ENCODE measurements at regions not wholly inside any gene's neighbourhood (a gene's known extent, or its start where the extent isn't known, plus 50 kb on each side); places are given as distances from the start of the nearest gene placed in this dataset.
"Not testable (repeated sequence)": the region's sequence is repeated elsewhere in the genome, so short reads cannot be mapped to it uniquely, and the experiment has no call there.

DNA sequence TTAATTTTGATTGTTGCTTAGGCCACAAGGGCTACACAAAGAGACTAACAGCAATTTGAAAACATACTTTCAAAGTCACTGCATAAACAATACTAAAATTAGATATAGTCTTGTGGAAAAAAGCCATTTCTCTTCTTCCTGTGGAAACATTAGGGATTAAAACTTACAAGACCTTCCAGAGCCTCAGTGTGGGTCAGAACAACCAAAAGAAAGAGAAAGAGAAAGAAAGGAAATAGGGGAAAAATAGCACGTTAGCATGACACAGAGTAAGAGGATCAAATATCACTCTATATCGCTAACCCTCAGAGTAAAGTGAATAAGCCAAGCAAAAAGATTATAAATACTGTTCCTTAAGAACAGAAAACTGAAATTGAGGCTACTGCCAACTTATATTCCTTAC lies 127.8 kb upstream of the DIAPH2 start:
- Histone ChIP-seq H4K20me1 (no peaks in the 10 kb centered on the region), H3K4me3 (no peak overlapping the region), H3K27ac (no peak overlapping the region), H3K9ac (no peak overlapping the region), H3K4me2 (no peak overlapping the region), H3K36me3 (no peaks in the 10 kb centered on the region), H3K9me3 (no peaks in the 10 kb centered on the region), H3K27me3 (peaks cover 58% of the 10 kb centered on the region), H3K4me1 (no peaks in the 10 kb centered on the region)
- TF ChIP-seq Cebpa-rat (IDR thresholded peaks at IDR 0.05): no peak

DNA sequence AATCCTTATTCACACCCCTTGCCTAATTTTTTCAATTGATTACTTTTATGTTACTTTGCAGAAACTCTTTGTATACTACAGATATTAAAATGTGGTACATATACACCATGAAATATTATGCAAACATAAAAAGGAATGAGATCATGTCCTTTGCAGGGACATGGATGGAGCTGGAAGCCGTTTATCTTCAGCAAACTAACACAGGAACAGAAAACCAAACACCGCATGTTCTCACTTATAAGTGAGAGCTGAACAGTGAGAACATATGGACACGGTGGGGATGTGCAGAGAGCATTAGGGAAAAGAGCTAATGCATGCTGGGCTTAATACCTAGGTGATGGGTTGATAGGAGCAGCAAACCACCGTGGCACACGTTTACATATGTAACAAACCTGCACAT lies 123.5 kb upstream of the DIAPH2 start:
- H3K36me3 ChIP-seq, H3K4me1 ChIP-seq, H3K4me2 ChIP-seq, H4K20me1 ChIP-seq, H3K4me3 ChIP-seq, H3K27ac ChIP-seq, H3K9me3 ChIP-seq, H3K9ac ChIP-seq: not testable (repeated sequence)
- H3K27me3 ChIP-seq: peaks cover 51% of the 10 kb centered on the region

DNA sequence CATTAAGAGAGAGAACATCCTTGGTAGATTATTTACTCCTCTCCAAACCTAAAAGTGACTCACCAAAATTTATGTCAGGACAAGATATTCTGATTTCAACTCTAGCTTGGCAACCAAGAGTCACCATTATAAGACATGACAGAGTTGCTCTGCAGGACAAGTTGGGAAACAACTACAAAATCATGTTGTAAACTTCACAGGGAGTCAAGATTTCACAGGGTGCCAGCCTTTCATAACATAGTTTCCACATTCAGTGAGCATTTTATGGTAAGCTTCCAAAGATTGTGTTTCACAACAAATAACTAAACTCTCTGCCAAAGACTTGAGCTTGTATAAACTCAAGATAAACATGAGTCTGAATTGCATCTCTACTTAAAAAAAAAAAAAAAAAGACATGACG lies 121.0 kb upstream of the DIAPH2 start:
- Histone ChIP-seq H4K20me1 (no peaks in the 10 kb centered on the region), H3K4me3 (no peak overlapping the region), H3K4me1 (no peaks in the 10 kb centered on the region), H3K27ac (no peak overlapping the region), H3K4me2 (no peak overlapping the region), H3K9ac (no peak overlapping the region), H3K36me3 (no peaks in the 10 kb centered on the region), H3K27me3 (peaks cover 45% of the 10 kb centered on the region), H3K9me3 (no peaks in the 10 kb centered on the region)
- no peak for TF ChIP-seq Cebpa-rat (IDR thresholded peaks at IDR 0.05)

DNA sequence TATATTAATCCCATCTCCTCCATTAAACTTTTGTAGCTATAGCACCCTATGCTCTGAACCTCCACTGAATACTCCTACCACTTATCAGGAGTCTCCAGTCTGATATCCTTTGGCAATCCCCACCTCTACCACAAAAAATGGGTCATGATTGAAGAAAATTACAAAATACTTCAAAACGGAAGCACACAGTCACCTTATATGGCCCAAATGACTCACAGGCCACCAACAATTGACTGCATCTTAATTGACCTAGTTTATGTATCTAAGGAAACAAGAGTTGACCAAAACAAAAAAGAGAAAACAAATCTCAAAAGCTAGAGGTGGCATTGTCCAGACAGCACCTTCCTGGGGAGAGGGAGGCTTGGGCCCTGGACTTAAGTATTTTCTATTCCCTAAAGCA lies 120.0 kb upstream of the DIAPH2 start:
- Histone ChIP-seq H3K27me3 (peaks cover 37% of the 10 kb centered on the region), H4K20me1 (no peaks in the 10 kb centered on the region), H3K4me2 (no peak overlapping the region), H3K36me3 (no peaks in the 10 kb centered on the region), H3K4me1 (no peaks in the 10 kb centered on the region), H3K27ac (no peak overlapping the region), H3K9ac (no peak overlapping the region), H3K4me3 (no peak overlapping the region), H3K9me3 (no peaks in the 10 kb centered on the region)
- TF ChIP-seq Cebpa-rat (IDR thresholded peaks at IDR 0.05): no peak

DNA sequence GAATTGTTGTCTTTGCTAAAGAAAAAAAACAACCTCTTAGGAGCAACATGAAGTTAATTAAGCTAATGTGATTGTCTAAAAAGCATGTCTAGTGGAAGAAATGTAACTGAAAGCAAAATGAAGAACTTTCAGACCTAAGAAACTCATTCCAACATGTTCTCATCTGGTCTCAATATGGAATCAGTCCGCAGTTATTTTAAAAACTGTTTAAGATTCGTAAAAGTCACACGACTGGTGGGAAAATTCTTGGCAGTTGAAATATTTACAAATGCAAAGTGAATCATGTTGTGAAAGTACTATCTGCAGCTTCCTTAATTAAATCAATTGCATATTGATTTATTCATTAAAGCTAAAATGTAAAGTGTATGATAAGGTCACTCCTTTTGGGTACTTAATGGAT lies 117.8 kb upstream of the DIAPH2 start:
- Histone ChIP-seq H3K27me3 (peaks cover 40% of the 10 kb centered on the region), H4K20me1 (no peaks in the 10 kb centered on the region), H3K4me1 (no peaks in the 10 kb centered on the region), H3K4me2 (no peak overlapping the region), H3K36me3 (no peaks in the 10 kb centered on the region), H3K4me3 (no peak overlapping the region), H3K9me3 (no peaks in the 10 kb centered on the region), H3K9ac (no peak overlapping the region), H3K27ac (no peak overlapping the region)
- TF ChIP-seq Cebpa-rat (IDR thresholded peaks at IDR 0.05): no peak

DNA sequence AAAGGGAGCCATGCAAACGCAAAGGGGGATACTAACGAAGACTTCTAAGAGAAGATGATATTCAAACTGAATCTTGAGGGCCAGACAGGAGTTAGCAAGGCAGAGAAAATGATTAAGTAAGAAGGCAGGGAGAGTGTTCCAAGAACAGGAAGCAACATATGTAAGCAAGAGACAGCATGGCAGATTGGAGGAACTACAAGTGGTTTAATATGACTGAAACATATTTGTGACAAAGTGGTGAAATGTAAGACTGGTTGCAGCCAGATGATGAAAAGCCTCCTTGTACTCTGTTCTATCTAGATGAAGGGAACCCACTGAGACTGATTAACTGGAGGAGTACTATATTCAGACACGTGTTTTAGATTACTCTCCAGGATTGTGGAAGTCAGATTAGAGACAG lies 116.6 kb upstream of the DIAPH2 start:
- H3K4me3 ChIP-seq: no peak overlapping the region
- no peaks in the 10 kb centered on the region for H3K36me3 ChIP-seq
- TF ChIP-seq Cebpa-rat (IDR thresholded peaks at IDR 0.05): no peak
- H3K27me3 ChIP-seq: peaks cover 48% of the 10 kb centered on the region
- H3K27ac ChIP-seq: no peak overlapping the region
- H4K20me1 ChIP-seq: no peaks in the 10 kb centered on the region
- no peaks in the 10 kb centered on the region for H3K9me3 ChIP-seq
- H3K9ac ChIP-seq: no peak overlapping the region
- H3K4me2 ChIP-seq: no peak overlapping the region
- H3K4me1 ChIP-seq: no peaks in the 10 kb centered on the region

DNA sequence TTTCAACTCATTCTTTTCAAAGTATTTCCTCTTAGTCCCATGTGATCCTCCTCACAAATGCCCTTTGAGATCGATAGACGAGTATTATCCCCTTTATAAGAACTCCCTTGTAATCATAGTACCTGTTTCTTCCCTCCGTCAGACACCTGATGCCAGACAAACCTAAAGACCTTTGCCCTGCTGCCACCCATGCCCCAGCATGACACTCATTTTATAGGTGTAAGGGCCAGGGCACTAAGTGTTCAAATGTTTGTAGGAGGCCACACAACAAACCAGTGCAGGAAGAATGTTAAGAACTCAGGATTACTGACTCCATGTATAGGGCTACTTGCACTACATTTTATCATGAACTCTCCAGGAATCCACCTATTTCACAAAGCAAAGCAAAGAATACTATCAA lies 115.6 kb upstream of the DIAPH2 start:
- peaks cover 51% of the 10 kb centered on the region for H3K27me3 ChIP-seq
- no peak overlapping the region for H3K27ac ChIP-seq
- H3K4me1 ChIP-seq: no peaks in the 10 kb centered on the region
- no peak for TF ChIP-seq Cebpa-rat (IDR thresholded peaks at IDR 0.05)
- H4K20me1 ChIP-seq: no peaks in the 10 kb centered on the region
- H3K36me3 ChIP-seq: no peaks in the 10 kb centered on the region
- no peak overlapping the region for H3K9ac ChIP-seq
- no peak overlapping the region for H3K4me3 ChIP-seq
- no peak overlapping the region for H3K4me2 ChIP-seq
- H3K9me3 ChIP-seq: no peaks in the 10 kb centered on the region

DNA sequence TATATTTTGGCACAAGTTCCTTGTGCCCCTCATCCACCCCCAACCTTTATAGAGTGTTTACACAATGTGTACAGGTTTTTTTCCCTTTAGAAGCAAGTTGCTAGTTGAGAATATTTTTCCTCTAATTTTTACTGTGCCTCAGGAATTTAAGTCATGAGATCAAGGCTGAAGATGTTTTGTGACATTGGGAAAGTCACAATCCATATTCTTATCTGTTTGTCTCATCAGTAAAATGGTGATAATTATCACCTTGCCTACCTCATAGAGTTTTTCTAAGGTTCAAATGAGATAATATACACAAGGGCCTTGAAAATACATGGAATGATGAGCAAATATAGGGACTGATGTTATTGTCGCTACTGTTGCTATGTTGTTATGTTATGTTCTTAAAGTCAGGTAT lies 109.6 kb upstream of the DIAPH2 start:
- Histone ChIP-seq H3K27ac (no peak overlapping the region), H3K9me3 (no peaks in the 10 kb centered on the region), H3K4me3 (no peak overlapping the region), H3K9ac (no peak overlapping the region), H3K27me3 (peaks cover 76% of the 10 kb centered on the region), H3K4me2 (no peak overlapping the region), H3K36me3 (no peaks in the 10 kb centered on the region), H4K20me1 (no peaks in the 10 kb centered on the region), H3K4me1 (no peaks in the 10 kb centered on the region)
- TF ChIP-seq Cebpa-rat (IDR thresholded peaks at IDR 0.05): no peak

DNA sequence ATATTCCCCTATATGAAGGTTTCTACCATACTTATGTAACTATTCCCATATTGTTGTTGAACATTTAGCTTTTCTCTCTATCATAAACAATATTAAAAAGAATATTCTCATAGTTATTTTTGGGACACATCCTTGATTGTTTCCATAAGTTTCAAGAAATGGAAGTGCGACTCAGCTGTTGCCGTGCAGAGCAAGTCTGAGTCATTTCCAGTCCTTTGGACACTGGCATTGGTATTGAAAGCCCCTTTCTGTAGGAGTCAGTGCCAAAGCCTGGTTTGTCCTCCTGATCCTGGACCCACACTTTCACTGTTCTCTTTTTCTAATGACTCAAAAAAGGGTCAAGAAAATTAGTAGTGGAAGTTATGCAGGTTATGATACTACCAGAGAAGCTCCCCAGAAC lies 108.3 kb upstream of the DIAPH2 start:
- no peak overlapping the region for H3K9ac ChIP-seq
- H3K27ac ChIP-seq: no peak overlapping the region
- no peak overlapping the region for H3K4me3 ChIP-seq
- H4K20me1 ChIP-seq: no peaks in the 10 kb centered on the region
- H3K9me3 ChIP-seq: no peaks in the 10 kb centered on the region
- no peak overlapping the region for H3K4me2 ChIP-seq
- TF ChIP-seq Cebpa-rat (IDR thresholded peaks at IDR 0.05): no peak
- peaks cover 67% of the 10 kb centered on the region for H3K27me3 ChIP-seq
- H3K4me1 ChIP-seq: no peaks in the 10 kb centered on the region
- no peaks in the 10 kb centered on the region for H3K36me3 ChIP-seq

DNA sequence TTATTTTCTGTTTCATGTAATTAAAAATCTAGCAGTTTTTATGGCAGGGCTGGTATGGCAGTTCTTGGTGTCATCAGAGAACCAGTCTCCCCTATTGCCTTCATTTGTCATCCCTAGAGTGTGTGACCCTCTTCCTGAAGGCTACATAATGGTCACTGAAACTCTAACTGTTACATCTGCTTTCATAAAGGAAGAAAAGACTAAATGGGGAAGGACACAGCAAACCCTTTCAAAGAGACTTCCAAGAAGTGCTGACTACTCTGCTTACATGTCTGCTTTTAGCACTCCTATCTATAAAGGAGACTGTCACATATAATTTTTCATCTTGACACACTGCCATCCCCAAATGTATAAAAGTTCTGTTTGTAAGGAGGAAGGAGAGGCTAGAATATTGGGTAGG lies 105.9 kb upstream of the DIAPH2 start:
- H3K27ac ChIP-seq: no peak overlapping the region
- no peaks in the 10 kb centered on the region for H3K4me1 ChIP-seq
- no peak overlapping the region for H3K4me3 ChIP-seq
- no peaks in the 10 kb centered on the region for H3K9me3 ChIP-seq
- H3K27me3 ChIP-seq: peaks cover 47% of the 10 kb centered on the region
- no peak overlapping the region for H3K4me2 ChIP-seq
- H3K9ac ChIP-seq: no peak overlapping the region
- H3K36me3 ChIP-seq: no peaks in the 10 kb centered on the region
- H4K20me1 ChIP-seq: no peaks in the 10 kb centered on the region
- no peak for TF ChIP-seq Cebpa-rat (IDR thresholded peaks at IDR 0.05)

DNA sequence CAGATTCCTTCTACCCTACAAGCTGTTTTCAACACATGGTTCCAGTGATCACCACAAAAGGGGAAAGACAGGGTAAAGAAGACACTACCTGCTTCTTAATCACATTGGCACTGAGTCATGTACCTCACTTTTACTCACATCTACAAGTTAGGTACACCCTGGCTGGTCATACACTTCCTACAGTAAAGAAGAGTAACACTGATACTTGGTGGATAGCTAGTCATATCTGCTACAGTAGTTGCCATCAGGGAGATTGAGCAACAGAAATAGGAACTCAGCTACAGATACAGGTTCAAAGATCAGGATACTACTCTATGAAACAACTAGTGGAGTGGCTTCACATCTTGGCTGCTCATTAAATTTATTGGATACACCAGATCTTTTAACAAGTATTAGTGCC lies 105.4 kb upstream of the DIAPH2 start:
- Histone ChIP-seq H3K27me3 (peaks cover 47% of the 10 kb centered on the region), H4K20me1 (no peaks in the 10 kb centered on the region), H3K9ac (no peak overlapping the region), H3K9me3 (no peaks in the 10 kb centered on the region), H3K27ac (no peak overlapping the region), H3K4me1 (no peaks in the 10 kb centered on the region), H3K36me3 (no peaks in the 10 kb centered on the region), H3K4me3 (no peak overlapping the region), H3K4me2 (no peak overlapping the region)
- TF ChIP-seq Cebpa-rat (IDR thresholded peaks at IDR 0.05): no peak
